Activated naive CD4-positive, alpha-beta T cell treated with anti-CD3 and anti-CD28 coated beads, Interleukin-2, amount 50 U/mL, for 72 hours (primary cell): ENCODE measurements at regions not wholly inside any gene's neighbourhood (a gene's known extent, or its start where the extent isn't known, plus 50 kb on each side); places are given as distances from the start of the nearest gene placed in this dataset.

Source experiments
- ATAC-seq, 2 donors: fragments of 150-1000 bp; cut with Tn5 transposase; 2 replicates each; pipeline ENCODE4 v1.10.0; 2021; ENCODE audit warnings: mild to moderate bottlenecking in 2 of 2, moderate library complexity in 2 of 2
- DNase-seq, 2 donors: peaks; one replicate each; pipeline ENCODE4 v3.0.0; 2021 to 2022; ENCODE audit warnings: low spot score in 2 of 2
- H3K27ac Mint-ChIP-seq, 2 donors: one replicate each; pipeline ENCODE4 v1.8.0; 2022; ENCODE audit warnings: mild to moderate bottlenecking in 2 of 2, mixed read lengths in 2 of 2
- H3K36me3 Mint-ChIP-seq, 2 donors: one replicate each; pipeline ENCODE4 v1.8.0; 2022; ENCODE audit warnings: mixed read lengths in 2 of 2
- H3K9me3 Mint-ChIP-seq, 2 donors: one replicate each; pipeline ENCODE4 v1.8.0; 2022; ENCODE audit warnings: mixed read lengths in 2 of 2

- no peaks in the 10 kb centered on the region for H3K36me3 Mint-ChIP-seq
- H3K27ac Mint-ChIP-seq = no peak overlapping the region
- no peaks in the 10 kb centered on the region for H3K9me3 Mint-ChIP-seq
- DNase-seq = no peak
- ATAC-seq = no peak
Measured at GRCh38 chr3:178445139-178445538, 91.1 kb upstream of the KCNMB2 start.

DNA sequence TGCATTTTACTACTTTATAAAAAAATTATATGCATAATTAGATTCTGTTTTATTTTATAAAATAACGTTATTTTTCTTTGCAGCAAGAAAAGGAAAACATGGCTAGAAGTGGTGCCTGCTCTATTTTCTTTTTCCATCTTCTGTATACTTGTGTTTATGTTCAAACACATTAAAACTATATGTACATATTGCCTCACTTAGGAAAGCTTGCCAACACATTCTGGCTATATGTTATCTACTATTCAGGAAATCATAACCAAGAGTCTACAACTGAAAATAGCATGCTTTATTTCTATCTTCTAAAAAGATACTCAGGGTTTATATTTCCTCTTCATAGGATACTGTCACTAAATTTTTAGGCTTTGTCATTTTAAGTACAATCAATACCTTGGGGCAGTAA, 90.2 kb upstream of the KCNMB2 start:
- no peak for ATAC-seq
- H3K27ac Mint-ChIP-seq = no peak overlapping the region

GRCh38 chr3:178450476-178450875, 85.8 kb upstream of the KCNMB2 start:
- Mint-ChIP-seq H3K36me3 (no peaks in the 10 kb centered on the region), H3K9me3 (no peaks in the 10 kb centered on the region), H3K27ac (no peak overlapping the region)
- DNase-seq (no peak), ATAC-seq (no peak)

More for the DNA sequence above, 90.2 kb upstream of the KCNMB2 start:
- DNase-seq = no peak
- no peaks in the 10 kb centered on the region for H3K36me3 Mint-ChIP-seq
- no peaks in the 10 kb centered on the region for H3K9me3 Mint-ChIP-seq

DNA sequence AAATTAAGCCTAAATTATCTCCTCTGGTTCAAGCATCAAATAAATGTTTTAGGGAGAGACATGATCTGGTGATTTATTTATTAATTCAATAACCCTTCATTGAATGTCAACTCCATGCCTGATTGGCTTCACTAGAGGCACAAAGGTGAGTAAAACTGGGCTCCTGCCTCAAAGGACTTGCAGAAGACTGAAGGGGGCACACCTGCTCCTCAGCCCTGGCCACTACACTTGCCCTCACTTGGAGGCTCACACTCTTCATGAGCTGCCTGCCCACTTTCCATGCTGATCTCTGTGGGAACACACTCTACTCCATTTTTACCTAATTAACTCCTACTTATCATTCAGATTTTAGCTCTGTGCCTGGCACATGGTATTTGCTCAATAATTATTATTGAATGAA, 84.4 kb upstream of the KCNMB2 start:
- ATAC-seq (no peak), DNase-seq (no peak)
- no peaks in the 10 kb centered on the region for H3K36me3 Mint-ChIP-seq
- no peak overlapping the region for H3K27ac Mint-ChIP-seq
- no peaks in the 10 kb centered on the region for H3K9me3 Mint-ChIP-seq

GRCh38 chr3:178454726-178455125, 81.5 kb upstream of the KCNMB2 start:
- Mint-ChIP-seq H3K9me3 (no peaks in the 10 kb centered on the region), H3K27ac (no peak overlapping the region), H3K36me3 (no peaks in the 10 kb centered on the region)
- ATAC-seq (no peak), DNase-seq (no peak)

DNA sequence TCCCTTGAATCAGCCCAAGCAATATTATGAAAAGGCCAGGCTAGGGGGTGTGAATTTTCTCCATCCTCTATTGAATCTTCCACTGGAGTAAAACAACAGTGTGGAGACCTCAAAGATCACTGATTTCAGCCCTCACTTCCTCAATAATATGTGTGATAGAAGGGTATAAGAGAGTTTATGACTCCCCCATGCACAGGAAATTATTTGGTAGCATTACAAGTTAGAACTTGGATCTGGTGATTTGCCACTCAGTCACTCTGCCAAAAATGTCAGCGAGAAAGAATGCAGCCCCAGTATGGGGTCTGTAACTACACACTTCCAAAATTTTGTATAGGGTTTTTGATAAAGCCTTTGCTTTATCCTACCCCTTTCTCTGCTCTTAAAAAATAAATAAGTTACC, 81.0 kb upstream of the KCNMB2 start:
- ATAC-seq (no peak), DNase-seq (no peak)
- Mint-ChIP-seq H3K9me3 (no peaks in the 10 kb centered on the region), H3K36me3 (no peaks in the 10 kb centered on the region), H3K27ac (no peak overlapping the region)

DNA sequence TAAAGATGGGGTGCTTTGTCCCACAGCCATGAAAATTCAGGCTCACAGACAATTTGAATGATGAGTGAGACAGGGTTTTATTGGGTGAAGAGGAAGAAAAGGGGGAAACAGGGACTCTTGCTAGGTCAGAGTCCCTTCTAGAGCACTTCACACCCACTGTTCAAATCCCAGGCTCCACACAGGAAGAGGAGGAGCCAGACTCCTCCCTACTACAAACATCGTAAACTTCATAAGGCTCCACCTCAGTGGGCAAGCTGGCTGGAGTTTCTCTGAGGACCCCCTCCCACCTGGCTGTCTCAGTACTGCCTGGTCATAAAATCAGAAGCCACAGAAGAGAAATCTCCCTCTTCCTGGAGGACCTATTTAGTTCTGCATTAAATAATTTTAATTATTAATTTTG, 80.3 kb upstream of the KCNMB2 start:
- Mint-ChIP-seq H3K36me3 (no peaks in the 10 kb centered on the region), H3K9me3 (no peaks in the 10 kb centered on the region), H3K27ac (no peak overlapping the region)
- DNase-seq (no peak), ATAC-seq (no peak)

- ATAC-seq (no peak), DNase-seq (no peak)
- no peaks in the 10 kb centered on the region for H3K9me3 Mint-ChIP-seq
- H3K36me3 Mint-ChIP-seq = no peaks in the 10 kb centered on the region
- no peak overlapping the region for H3K27ac Mint-ChIP-seq
Measured at GRCh38 chr3:178456621-178457285, 79.5 kb upstream of the KCNMB2 start.

DNA sequence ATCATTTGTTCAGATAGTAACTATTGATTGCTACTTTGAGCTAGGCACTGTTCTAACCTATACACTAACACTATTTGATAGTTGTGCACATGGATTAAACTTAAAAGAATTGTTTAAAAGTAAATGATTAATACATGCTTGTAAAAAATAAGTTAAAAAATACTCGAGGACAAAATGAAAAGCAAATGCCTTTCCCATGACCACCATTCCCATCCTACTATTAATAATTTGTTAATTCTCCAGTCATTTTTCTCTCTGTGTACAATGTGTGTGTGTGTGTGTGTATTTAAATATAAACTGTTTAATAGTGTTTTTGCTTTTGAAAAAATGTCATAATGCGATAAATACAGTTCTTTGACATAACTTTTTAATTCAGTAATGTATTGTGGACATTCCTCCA, 78.7 kb upstream of the KCNMB2 start:
- DNase-seq = no peak
- Mint-ChIP-seq H3K36me3 (no peaks in the 10 kb centered on the region), H3K27ac (no peak overlapping the region), H3K9me3 (no peaks in the 10 kb centered on the region)
- no peak for ATAC-seq

DNA sequence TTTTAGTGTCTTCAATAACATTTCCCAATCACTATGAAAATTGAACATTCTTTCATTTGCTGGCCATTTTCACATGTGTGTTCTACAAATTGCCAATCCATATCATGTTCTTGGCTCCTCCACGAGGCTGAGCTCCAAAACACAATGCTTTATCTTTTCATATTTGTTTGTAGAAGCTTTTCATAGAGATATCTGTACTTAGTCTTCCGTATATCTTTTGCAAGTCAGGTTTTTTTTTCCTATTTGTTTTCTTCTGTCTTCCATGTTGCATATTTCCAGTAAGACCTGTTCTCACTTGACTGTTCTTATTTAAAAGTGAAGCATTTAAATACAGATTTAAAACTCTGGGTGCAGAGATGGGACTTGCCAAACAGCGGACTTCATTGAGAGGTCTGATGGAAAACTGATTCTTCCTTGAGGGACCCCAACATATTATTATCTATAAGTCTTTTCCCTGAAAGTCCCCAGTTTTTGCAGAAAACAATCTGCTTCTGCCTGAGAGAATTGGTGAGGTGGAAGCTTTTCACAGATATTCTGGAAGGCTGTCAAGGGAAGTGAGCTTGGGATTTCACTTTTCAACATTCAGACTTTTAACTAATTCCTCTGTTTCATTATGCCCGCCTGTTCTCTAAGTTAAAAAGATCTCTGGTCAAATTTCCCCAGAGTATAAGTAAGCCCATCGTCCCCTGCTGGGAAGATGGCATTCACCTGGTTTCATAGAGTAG, 77.8 kb upstream of the KCNMB2 start:
- ATAC-seq = no peak
- Mint-ChIP-seq H3K36me3 (no peaks in the 10 kb centered on the region), H3K27ac (no peak overlapping the region), H3K9me3 (no peaks in the 10 kb centered on the region)
- DNase-seq = no peak

GRCh38 chr3:178459038-178459410, 77.2 kb upstream of the KCNMB2 start:
- ATAC-seq = no peak
- H3K9me3 Mint-ChIP-seq = no peaks in the 10 kb centered on the region

DNA sequence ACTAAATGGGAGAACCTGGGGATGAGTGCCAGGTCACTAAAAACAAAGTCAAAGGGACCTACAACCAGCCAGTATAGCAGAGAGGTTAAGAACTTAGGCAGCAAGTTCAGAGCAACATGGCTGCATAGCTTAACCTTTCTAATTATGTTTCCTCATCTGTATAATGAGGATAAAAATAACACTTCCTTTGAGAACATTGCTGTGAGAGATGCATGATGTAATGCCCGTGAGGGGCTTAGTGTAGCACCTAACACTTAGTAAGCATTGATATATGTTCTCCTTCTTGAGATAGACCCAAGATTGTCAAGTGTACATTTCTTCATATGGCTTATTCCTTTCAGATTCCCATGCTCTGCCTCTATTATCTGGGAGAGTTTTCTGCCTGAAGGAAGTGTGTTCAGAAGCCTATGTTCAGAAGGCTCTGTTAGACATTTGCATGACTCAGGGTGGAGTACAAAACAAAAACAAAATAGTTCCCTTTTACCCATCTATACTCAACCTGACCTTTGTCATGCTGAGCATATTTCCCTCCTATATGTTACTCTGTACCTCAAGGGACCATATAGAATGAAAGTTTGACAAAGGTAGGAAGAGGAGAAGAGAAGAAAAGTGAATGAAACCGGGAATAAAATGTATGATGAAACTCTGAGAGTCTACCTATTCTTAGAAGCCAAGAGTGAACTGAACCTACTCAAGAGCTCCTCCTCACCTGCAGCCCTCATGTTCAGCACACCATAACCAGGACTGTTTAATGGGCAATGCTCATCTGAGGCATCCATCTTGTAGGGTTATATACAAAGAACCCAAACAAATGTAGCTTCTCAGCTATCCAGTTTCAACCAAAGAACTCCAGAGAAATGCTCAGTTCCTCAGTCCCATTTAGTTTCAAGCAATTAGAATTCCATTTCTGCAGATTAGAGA, 70.7 kb upstream of the KCNMB2 start:
- DNase-seq (no peak), ATAC-seq (no peak)
- Mint-ChIP-seq H3K9me3 (no peaks in the 10 kb centered on the region), H3K27ac (no peak overlapping the region), H3K36me3 (no peaks in the 10 kb centered on the region)

More at GRCh38 chr3:178459038-178459410, 77.2 kb upstream of the KCNMB2 start:
- no peak overlapping the region for H3K27ac Mint-ChIP-seq
- no peak for DNase-seq
- no peaks in the 10 kb centered on the region for H3K36me3 Mint-ChIP-seq

DNA sequence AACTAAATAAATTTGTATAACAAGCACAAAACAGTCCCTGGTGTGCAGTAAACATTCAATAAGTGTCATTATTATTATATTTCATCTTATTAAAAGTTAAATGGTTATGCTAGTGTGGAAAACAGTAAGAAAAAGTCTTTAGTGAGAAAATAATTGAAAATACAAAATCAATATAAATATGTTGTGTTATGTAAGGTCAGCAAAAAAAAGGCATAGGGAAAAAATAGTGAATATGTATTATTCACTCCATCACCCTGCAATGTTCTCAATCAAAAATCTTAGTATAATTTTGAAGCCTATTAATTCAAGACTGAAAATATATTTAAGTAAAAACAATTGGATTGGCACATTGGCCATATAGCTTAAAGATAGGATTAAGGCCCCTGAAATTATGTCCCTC, 63.3 kb upstream of the KCNMB2 start:
- H3K27ac Mint-ChIP-seq = no peak overlapping the region

DNA sequence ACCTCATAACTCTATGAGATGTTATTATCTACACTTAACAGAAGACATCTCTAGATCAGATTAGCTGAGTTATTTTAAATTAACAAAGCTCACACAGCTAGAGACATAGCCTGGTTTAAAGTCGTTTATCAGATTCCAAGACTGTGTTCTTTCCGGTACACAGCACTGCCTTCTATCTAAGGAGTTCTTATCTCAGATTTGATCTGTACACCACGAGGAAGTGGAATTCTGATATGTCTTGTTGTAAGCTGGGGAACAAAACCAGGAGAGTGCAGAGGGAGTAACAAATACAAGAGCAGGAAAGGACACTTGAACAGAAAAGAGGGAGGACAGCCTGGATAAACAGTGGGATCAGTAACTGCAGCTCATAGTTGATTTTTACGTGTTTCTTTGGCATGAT, 61.7 kb upstream of the KCNMB2 start:
- H3K36me3 Mint-ChIP-seq = no peaks in the 10 kb centered on the region

More for the DNA sequence above, 63.3 kb upstream of the KCNMB2 start:
- ATAC-seq (no peak), DNase-seq (no peak)
- Mint-ChIP-seq H3K9me3 (no peaks in the 10 kb centered on the region), H3K36me3 (no peaks in the 10 kb centered on the region)

GRCh38 chr3:178475062-178475461, 61.2 kb upstream of the KCNMB2 start:
- Mint-ChIP-seq H3K9me3 (no peaks in the 10 kb centered on the region), H3K27ac (no peak overlapping the region), H3K36me3 (no peaks in the 10 kb centered on the region)
- DNase-seq (no peak), ATAC-seq (no peak)

More for the DNA sequence above, 61.7 kb upstream of the KCNMB2 start:
- no peak overlapping the region for H3K27ac Mint-ChIP-seq
- H3K9me3 Mint-ChIP-seq = no peaks in the 10 kb centered on the region
- DNase-seq (no peak), ATAC-seq (no peak)

- no peaks in the 10 kb centered on the region for H3K9me3 Mint-ChIP-seq
- no peak overlapping the region for H3K27ac Mint-ChIP-seq
- no peaks in the 10 kb centered on the region for H3K36me3 Mint-ChIP-seq
- ATAC-seq = no peak
- no peak for DNase-seq
Measured at GRCh38 chr3:178476886-178477285, 59.4 kb upstream of the KCNMB2 start.

- H3K9me3 Mint-ChIP-seq = no peaks in the 10 kb centered on the region
- no peak for ATAC-seq
- no peak for DNase-seq
- no peak overlapping the region for H3K27ac Mint-ChIP-seq
- no peaks in the 10 kb centered on the region for H3K36me3 Mint-ChIP-seq
Measured at GRCh38 chr3:178479446-178479845, 56.8 kb upstream of the KCNMB2 start.
